NCI-H2107 treated with DMSO at 0.1 percent for 48 hours (cell line): ENCODE measurements at regions not wholly inside any gene's neighbourhood (a gene's known extent, or its start where the extent isn't known, plus 50 kb on each side); places are given as distances from the start of the nearest gene placed in this dataset.

Source experiments
- DNase-seq: peaks from one replicate; lab custom pipeline; 2025; ENCODE audit not compliant: unreplicated experiment; lab: John Stamatoyannopoulos, UW

- no peak for DNase-seq
Observed at GRCh38 chr15:47412136-47412535, 305.2 kb upstream of the SEMA6D start.

- DNase-seq = no peak
Observed at GRCh38 chr15:47412802-47413201, 304.5 kb upstream of the SEMA6D start.

- no peak for DNase-seq
Observed at GRCh38 chr15:47414207-47414606, 303.1 kb upstream of the SEMA6D start.

GRCh38 chr15:47415539-47415971 is 301.8 kb upstream of the SEMA6D start:
- no peak for DNase-seq

GRCh38 chr15:47422881-47423665 is 294.2 kb upstream of the SEMA6D start:
- no peak for DNase-seq

GRCh38 chr15:47427463-47427862 is 289.8 kb upstream of the SEMA6D start:
- DNase-seq = no peak

- no peak for DNase-seq
Observed at GRCh38 chr15:47429376-47429775, 287.9 kb upstream of the SEMA6D start.

GRCh38 chr15:47431501-47431900 is 285.8 kb upstream of the SEMA6D start:
- no peak for DNase-seq

GRCh38 chr15:47432826-47433225 is 284.5 kb upstream of the SEMA6D start:
- DNase-seq = no peak

GRCh38 chr15:47434596-47434995 is 282.7 kb upstream of the SEMA6D start:
- DNase-seq = no peak

- DNase-seq = no peak
Observed at GRCh38 chr15:47437491-47437890, 279.8 kb upstream of the SEMA6D start.

- DNase-seq = no peak
Observed at GRCh38 chr15:47439146-47440111, 277.9 kb upstream of the SEMA6D start.

GRCh38 chr15:47442371-47442770 is 274.9 kb upstream of the SEMA6D start:
- DNase-seq = no peak

- no peak for DNase-seq
Observed at GRCh38 chr15:47443839-47444238, 273.5 kb upstream of the SEMA6D start.

- DNase-seq = no peak
Observed at GRCh38 chr15:47445723-47446392, 271.4 kb upstream of the SEMA6D start.

- DNase-seq = no peak
Observed at GRCh38 chr15:47460795-47461573, 256.3 kb upstream of the SEMA6D start.

GRCh38 chr15:47461652-47462141 is 255.6 kb upstream of the SEMA6D start:
- no peak for DNase-seq

- no peak for DNase-seq
Observed at GRCh38 chr15:47466357-47466756, 250.9 kb upstream of the SEMA6D start.

- no peak for DNase-seq
Observed at GRCh38 chr15:47470983-47471382, 246.3 kb upstream of the SEMA6D start.

- no peak for DNase-seq
Observed at GRCh38 chr15:47473106-47473725, 244.1 kb upstream of the SEMA6D start.
